Myocyte (in vitro differentiated cells): ENCODE measurements at regions not wholly inside any gene's neighbourhood (a gene's known extent, or its start where the extent isn't known, plus 50 kb on each side); places are given as distances from the start of the nearest gene placed in this dataset.

Source experiments
- DNase-seq: peaks from one replicate; pipeline ENCODE4 v3.0.0-alpha.2; 2012; ENCODE audit warnings: low read depth

DNA sequence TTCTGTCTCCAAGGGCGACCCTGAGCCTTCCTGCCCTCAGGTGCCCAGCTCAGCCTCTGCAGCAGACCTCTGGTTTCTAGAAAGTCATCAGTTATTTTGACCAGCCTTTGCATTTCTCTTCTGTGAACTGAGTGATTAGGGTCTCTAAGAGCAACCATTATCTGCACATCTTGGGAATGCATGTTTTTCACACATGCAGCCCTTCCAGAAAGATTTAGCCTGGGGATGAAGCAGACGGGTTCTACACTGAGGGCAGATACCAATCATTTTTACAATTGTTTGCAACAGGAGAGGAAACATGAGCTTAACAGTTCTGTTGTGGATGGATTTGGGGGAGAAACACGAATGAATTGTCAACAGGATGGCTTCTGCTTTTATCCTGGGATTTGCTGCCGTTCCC is 90.1 kb upstream of the PITX1 start:
- DNase-seq: no peak

DNA sequence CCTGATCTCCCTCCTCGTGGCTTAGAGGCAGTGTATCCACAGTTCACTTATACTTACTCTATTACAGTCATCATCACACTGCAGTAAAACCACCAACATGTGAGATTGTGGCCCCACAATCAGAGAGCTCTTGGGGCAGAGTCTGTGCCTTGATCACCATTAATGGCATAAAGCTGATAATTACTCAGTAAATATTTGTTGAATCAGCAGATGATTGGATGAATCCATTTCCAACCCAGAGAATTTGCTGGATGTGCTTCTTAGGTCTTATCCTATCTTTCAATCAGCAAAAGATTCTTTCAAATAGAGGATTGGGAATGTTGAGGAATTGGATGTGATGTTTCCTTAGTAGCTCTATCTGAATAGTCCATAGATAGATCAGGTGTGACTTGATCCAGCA is 88.8 kb upstream of the PITX1 start:
- DNase-seq: no peak

DNA sequence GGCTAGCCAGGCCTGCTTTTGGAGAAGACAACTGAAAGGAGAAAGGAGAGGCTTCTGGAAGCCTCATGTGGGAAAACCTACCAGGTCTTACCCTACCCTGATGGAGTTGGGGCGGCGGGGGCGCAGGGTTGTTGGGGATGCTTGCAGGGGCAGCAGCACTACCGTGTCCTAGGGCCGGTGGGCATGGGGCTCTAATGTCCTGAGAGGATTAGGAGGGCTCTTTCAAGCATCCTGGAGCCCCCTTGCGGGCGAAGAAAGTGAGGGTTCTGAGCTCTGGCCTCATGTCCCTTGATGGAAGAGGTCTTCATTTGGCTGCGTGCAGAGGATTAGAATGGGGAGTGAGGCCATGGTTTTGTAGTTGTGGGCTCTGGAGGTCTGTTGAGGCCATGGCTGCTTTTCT is 86.9 kb upstream of the PITX1 start:
- no peak for DNase-seq

DNA sequence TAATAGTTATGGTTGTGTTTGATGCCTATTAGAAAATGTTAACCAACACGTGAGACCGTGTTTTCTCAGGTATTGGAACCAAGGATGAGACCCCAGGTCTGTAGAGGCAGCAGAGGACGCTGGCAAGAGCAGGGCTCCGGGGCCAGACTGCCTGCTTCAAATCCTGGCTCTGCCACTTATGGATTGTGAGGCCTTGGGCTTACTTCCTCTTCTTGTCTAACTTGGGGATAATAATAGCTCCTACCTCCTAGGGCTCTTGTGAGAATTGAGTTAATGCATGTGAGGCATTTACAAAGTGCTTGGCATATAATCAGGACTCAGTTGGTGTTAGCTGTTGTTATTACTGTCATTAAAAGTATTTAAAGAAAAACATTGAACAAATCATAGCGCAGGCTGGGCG is 85.5 kb upstream of the PITX1 start:
- DNase-seq: no peak

DNA sequence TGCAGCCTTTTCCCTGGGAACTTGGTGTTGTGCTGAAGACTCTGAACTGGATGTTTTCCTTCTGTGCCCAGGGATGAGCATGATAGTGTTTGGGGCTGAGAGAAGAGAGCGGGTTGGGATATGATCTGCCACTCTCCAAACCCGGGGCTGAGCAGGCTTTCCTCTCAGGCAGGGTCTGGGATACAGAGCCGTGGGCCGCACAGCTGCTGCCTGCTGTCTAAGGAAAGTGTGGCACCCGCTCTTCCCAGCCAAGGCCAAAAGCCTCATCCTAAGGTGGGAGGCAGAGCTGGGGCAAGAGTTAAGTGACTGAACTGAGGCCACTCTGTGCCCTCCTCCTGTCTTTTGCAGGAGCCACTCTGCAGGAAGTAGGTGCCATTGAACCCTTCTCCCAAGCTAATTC is 83.6 kb upstream of the PITX1 start:
- DNase-seq: no peak

DNA sequence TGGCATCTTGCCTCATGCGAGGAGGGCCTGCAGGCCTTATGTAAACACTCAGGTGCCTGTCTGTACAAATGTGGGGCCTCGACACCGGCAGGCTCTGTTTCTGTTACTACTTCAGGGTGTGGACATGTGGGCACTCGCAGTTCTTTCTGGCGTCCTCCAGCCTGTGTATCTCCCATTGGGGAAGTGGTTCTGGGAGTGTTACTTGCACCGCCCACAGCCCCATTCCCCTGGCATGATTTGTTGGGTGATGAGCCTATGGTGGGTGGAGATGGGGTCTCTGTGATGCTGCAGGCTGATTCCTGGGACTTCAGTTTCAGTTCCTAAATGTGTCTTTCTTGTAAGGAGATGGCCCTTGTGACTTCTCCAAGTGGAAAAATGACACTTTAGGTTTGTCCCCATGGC is 82.1 kb upstream of the PITX1 start:
- DNase-seq: no peak

DNA sequence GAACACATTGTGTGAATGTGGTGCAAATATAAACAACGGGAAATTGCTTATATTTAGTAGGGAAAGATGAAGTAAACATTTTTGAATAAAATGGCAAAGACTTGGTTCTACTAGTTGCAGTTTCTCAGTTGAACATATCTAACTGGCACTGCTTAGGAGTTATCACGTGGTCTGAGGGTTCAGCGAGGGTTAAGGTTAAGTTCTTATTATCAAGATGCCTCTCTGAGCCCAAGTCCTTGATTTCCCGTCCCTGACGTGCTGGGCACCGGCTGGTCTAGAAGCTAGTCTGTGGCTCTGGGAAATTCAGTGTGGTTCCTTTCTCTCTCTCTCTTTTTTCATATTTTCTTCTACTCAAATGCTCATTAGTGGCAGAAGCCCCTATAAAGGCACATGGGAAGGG is 81.6 kb upstream of the PITX1 start:
- no peak for DNase-seq

DNA sequence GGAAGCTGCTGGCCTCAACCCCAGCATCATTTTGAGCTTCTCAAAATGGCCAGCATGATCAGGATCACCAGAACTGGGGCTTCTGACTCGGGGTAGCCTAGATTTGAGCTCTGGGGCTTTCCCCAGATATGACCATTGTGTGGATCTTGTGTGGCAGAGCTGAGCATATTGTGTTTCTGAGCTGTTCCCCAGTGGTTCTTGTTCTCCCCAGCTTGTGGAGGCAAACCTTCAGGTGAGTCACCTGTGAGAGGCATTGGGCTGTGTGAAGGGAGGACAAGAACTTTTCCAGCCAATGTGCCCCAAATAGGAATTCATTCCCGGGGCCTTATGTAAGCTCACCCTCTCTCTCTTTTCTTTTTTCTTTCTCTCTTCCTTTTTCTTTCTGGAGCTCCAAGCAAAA is 80.7 kb upstream of the PITX1 start:
- no peak for DNase-seq

DNA sequence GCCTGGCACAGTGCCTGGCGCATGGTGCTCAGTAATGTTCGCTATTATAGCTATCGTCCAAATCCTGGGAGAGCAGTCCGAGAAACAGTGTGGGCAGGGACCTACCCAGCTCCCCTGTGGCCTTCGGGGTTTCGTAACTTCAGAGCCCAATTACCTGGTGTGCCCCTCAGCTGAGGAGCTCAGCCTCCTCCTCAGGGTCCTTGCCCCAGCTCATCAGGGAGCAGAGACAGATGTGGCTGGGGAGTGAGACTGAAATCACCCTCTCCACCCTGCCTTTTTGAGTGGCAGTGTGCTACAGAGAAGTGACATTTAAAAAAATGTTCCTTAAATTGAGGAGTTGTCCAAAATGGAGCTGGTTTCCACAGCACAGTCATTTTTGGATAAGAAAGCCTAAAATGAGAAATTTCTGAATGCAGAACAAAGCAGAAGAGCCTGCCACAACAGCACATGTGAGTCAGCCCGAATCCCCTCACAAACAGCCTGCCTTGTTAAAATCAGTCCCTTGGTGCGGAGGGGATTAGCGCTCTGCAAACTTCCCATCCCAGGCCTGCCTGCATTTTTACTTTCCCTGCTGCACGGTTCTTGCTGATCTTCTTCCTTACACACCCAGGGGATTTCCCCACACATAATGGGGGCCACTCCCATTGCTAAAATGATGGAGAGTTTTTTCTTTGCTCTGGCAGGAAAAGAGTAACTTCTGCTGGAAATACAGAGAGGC is 78.1 kb upstream of the PITX1 start:
- no peak for DNase-seq

DNA sequence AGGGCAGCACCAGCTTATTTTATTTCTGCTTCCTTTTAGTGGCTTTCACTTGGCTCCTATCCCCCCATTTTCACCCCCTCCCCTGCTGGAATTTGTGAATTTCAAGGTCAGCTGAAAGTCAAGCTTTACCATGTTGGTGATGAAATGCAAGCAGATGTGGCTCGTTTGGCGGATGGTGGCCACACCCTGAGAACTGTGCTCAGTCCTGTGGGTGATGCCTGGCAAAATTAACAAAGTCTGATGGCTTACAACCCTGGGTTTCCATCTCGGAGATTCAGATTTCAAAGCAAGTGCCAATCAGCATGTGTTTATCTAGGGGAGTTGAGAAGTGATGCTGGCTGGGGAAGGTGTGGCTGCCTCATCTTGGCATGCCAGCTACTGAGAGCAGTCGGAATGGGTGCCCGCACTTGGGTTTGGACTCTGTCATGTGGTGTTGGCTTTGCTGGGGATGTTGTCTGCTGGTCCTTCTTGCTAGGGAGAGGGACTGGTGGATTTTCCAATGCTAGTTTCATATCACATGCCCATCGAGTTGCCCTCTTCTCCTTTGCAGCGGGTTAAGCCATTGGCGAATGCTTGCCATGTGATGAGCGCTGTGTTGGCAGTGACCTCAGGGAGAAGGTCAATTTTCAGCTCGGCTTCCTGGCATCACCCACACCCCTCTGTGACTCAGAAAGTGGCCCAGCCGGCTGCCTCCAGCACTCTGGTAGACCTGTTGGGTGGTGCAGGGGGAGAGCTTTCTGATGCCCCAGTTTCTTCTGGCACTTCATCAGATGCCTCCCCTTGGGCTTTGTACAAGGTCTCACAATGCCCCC is 77.0 kb upstream of the PITX1 start:
- no peak for DNase-seq

DNA sequence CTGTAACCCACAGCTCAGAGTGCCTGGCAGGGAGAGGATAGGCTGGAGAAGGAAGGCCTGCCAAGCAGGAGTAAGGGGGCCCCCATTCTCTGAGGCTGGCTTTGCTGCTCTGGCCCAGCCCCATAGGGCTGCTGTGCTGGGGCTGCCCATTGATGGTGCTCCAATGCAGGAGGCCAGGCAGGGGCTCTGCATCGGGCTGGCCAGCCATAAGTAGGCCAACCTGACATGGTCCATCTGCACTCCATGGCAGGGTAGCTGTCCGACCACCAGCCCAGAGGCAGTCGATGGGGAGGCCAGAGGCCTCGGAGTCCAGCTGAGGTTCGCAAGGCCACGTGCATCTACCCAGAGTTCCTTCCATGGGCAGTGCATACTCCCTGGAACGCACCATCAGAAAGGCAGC is 75.0 kb upstream of the PITX1 start:
- DNase-seq: no peak

DNA sequence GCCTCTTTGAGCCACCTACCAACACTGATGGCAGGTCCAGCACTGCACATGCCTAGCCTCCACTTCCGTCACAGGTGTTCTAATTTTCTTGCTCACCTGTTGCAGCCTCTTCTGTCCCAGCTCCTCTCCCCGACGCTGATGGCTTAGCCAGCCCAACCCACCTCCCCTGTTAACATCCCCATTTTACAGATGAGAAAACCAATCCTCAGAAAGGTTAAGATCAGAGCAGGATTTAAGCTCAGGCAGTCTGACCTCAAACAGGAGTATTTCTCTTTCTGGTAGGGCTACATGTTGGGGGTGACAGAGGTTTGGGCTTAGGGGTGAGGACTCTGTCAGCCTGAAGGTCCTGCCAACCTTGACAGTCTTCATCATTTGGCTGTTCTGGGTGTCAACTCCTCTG is 74.5 kb upstream of the PITX1 start:
- no peak for DNase-seq

DNA sequence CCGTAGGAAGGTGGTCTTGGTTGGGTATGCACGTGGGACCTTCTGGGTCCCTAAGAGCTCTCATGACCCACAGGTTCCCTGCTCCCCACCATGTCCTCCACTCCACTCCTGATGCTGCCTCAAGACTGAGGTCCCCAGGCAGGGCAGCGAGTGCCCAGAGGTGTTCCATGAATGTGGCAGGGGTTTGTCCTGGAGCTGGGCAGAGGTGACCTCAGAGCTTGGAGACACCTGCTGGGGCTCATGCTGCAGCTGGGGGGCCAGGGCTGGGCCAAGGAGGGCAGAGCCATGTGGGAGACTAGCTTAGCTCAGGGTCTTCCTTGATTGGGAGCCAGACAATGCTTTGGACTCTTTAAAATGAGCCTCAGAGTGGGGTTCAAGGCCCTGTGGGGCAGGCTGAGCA is 74.0 kb upstream of the PITX1 start:
- DNase-seq: no peak

DNA sequence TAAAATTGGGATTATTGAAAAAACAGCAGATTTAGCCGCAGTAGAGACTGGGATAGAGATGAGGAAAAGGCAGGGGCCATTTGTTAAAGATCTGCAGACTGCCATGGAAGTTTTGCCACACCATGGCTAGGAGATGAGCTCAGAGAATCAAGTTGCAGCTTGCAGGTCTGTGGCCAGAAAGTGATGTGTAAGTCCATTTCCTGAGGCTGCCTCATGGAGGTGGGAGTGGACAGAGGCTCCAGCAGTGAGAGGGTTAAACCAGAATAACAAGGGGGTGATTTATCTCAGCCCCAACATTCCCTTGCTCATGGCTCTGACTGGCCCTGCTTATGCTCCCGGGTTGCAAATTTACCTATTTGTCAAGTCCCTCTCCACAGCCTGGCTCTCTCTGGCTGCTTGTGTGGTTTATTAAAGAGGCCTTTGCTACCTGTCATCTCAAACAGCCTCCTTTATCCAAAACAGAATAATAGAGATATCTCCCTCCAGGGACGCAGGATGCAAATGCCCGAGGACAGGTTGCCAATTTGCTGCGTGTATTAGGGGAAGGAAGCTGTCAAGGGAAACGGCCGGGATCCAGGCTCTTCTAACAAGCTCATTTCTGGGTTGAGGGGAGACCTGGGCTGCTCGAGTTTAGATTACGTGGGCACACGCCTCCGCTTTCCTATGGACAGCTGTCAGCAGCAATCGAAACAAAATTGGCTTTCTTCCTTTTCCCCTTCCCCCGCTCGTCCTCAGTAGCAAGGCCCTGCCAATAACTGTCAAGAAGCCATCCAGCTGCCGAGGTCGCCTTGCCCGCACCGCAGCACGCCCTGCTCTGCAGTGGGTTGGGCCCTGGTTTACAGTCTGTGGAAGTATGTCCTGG is 72.8 kb upstream of the PITX1 start:
- no peak for DNase-seq

DNA sequence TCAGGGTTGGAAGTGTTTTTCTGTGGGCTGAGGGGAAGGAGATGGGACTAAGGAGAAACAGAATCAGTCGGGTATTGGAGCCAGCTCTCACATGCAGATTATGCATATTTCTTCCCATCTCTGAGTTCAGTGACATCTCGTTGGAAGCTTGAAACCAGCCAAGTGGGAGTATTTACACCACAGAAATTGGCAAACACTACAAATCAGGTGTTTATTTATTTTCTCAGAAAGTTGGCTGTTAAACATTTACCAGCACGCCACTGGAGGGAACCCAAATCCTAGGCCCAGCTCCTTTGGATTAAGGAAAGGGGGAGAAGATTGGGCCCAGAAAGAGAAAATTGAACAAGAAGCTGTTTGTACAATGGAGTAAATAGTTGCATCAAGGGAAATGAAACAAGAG is 72.1 kb upstream of the PITX1 start:
- no peak for DNase-seq

DNA sequence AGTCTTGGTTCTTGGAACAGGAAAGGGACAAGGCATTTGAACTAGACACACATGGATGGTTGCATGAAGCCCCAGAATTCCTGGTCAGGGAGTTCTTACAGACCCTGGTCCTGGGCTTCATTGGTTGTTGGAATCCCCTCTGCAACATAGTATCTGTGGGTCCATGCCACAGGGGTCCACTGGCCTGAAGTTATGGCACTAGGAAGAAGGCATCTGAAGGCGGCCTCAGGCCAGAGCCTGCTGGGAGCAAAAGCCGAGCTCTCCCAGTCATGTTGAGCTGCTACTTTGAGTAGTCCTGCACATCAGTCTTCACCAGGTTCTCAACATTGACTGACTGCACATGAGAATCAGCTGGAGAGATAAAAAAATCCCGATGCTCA is 71.1 kb upstream of the PITX1 start:
- no peak for DNase-seq

DNA sequence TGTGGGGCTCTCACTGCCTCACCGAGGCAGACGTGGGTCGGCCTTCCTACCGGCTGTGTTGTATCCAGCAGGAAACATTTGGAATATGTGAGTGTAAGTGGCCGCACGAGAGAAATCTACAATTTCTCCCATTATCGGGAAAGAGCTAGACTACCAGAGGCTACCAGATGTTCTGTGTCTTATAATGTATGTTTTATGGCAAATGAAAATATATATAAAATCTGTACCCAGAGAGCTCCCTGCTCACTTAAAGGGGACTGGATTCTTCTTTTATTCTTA is 69.5 kb upstream of the PITX1 start:
- DNase-seq: no peak

DNA sequence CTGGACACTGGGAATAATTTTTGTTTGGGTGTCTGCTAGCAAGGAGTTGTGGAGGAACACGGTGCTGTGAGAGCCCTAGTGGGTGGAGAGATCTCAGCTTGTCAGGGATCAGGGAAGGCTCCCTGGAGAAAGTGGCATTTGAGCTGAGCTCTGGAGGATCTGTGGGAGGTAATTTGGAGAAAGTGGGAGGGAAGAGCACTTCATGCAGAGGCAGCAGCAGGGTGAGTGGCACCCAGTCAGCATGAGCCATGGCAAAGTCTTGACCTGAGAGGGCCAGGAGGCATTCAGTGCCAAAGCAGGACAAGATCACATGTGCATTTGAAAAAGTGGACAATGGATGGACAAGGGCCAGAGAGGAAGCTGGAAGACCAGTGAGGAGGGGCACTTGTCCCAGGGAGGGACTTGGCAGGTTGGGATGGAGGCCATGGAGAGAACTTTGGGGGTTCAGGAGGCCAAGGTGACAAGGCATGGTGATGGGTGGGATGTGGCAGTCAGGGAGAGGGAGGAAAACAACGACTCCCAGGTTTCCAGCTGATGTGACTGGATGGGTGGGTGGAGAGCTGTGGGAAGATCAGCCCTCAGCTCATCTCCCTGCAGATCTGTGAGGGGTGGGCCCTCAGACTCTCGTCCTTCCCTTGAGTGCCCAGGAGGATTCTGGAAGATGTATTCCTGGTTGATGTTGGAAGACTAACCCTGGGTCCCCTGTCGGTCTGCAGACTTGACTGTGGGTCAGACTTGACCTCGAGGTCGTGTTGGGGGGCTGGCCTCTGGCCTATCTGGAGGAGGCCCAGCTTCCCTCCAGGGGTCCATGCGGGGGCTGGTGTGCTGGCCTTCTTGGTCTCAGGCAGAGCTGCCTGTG is 68.9 kb upstream of the PITX1 start:
- DNase-seq: no peak

DNA sequence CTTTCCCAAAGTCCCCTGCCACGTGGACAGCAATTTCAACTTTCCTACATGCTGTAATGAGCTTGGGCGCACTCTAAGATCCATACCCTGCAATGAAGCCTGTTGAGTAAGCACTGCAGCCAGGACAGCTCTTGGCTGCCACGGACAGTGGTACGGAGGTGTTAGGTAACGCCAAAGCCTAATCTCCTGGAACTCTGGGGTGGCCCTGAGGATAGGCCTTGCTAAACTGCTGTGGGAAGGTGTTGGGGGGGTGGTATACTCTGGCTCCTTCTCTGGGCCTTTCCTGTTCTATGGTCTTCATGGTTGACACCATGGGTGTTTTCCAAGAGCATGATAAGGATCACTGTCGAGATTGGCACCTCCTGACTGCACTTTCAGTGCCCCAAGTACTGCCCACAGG is 66.4 kb upstream of the PITX1 start:
- no peak for DNase-seq

DNA sequence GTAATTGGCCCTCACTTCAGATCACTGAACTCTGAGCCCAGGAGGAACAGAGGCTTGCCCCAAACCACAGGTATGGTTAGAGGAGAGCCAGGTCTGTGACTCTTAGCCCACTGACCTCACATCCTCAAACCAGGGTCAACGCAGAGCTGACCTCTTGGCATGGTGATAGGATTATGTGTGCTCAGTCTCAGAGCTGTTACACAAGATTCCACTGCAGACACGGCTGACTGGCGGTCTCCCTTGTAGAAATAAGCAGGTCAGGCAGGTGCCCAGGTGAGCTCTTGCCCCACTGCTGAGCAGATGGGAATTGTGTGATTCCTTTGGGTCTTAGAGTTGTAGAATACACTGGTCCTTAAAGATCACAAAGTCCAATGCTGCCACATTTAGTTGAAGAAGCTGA is 66.0 kb upstream of the PITX1 start:
- no peak for DNase-seq

DNA sequence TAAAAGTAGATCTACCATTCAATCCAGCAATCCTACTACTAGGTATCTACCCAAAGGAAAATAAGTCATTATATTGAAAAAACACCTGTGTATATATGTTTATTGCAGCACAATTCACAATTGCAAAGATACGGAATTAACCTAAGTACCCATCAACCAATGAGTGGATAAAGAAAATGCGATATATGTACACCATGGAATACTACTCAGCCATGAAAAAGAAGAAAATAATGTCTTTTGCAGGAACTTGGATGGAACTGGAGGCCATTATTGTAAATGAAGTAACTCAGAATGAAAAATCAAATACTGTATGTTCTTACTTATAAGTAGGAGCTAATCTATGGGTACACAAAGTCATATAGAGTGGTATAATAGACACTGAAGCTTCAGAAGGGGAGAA is 63.4 kb upstream of the PITX1 start:
- no peak for DNase-seq

DNA sequence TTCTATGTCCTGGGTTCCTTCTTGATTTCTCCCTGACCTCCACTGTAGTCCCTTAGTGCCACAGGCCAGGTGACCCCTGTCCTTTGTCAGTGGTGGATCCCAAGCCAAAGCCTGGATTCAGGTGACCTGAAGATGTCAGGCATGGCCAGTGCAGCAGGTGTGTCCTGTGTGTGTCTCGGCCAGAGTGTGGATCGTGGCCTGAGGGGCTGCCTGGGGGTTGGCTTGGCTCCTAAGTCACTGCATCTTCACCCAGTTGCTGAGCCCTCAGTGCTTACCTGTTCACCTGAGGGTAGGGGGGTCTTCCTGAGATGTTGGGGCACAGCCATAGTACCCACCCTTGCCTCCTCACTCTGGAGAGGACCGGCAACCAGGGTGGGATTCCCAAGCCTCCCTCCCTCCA is 61.8 kb upstream of the PITX1 start:
- DNase-seq: no peak
